GM23338 (cell line): ENCODE measurements at regions not wholly inside any gene's neighbourhood (a gene's known extent, or its start where the extent isn't known, plus 50 kb on each side); places are given as distances from the start of the nearest gene placed in this dataset.

Experiments used
- ATAC-seq: fragments of 200-7000 bp; cut with Tn5 transposase; 3 replicates; pipeline ENCODE4 v1.9.1; 2020
- DNase-seq: peaks from one replicate; pipeline ENCODE4 v3.0.0-alpha.2; 2015; ENCODE audit warnings: low spot score
- H2AFZ ChIP-seq: fragments of 200-600 bp; sonication (generic); 2 replicates; pipeline ENCODE4 v1.8.0; 2016; ENCODE audit warnings: antibody characterized with exemption, mild to moderate bottlenecking, moderate library complexity
- H3F3A ChIP-seq: fragments of 200-600 bp; sonication (generic); replicated peaks from 2 replicates; pipeline ENCODE4 v1.8.0; 2017; ENCODE audit warnings: antibody characterized with exemption, mixed run types, low read depth
- H3K27ac ChIP-seq: fragments of 200-600 bp; sonication (generic); 2 replicates; pipeline ENCODE4 v1.6.1; 2016; ENCODE audit warnings: low read depth
- H3K27me3 ChIP-seq: fragments of 200-600 bp; sonication (generic); 2 replicates; pipeline ENCODE4 v1.8.0; 2016; ENCODE audit warnings: mild to moderate bottlenecking, mixed run types, moderate library complexity; ENCODE audit not compliant: insufficient read depth
- H3K36me3 ChIP-seq: fragments of 200-600 bp; sonication (generic); 2 replicates; pipeline ENCODE4 v1.8.0; 2016; ENCODE audit warnings: mild to moderate bottlenecking; ENCODE audit not compliant: insufficient read depth
- H3K4me1 ChIP-seq: fragments of 200-600 bp; sonication (generic); 2 replicates; pipeline ENCODE4 v1.8.0; 2016; ENCODE audit warnings: mild to moderate bottlenecking, moderate library complexity; ENCODE audit not compliant: insufficient read depth
- H3K4me2 ChIP-seq: fragments of 200-600 bp; sonication (generic); 2 replicates; pipeline ENCODE4 v1.7.1; 2017; ENCODE audit warnings: mixed run types
- H3K4me3 ChIP-seq: fragments of 200-600 bp; sonication (generic); 2 replicates; pipeline ENCODE4 v1.6.1; 2016; ENCODE audit warnings: mixed run types
- H3K79me2 ChIP-seq: fragments of 200-600 bp; sonication (generic); replicated peaks from 2 replicates; pipeline ENCODE4 v1.8.0; 2017; ENCODE audit warnings: mild to moderate bottlenecking; ENCODE audit not compliant: insufficient read depth
- H3K9me2 ChIP-seq: fragments of 200-600 bp; sonication (generic); 2 replicates; pipeline ENCODE4 v1.8.0; 2017; ENCODE audit not compliant: insufficient read depth
- H4K20me1 ChIP-seq: fragments of 200-600 bp; sonication (generic); replicated peaks from 2 replicates; pipeline ENCODE4 v1.8.0; 2017; ENCODE audit warnings: mild to moderate bottlenecking; ENCODE audit not compliant: insufficient read depth
- H3K27ac Mint-ChIP-seq: 2 replicates; pipeline ENCODE4 v1.8.0; 2020; ENCODE audit warnings: inconsistent platforms, mild to moderate bottlenecking, moderate library complexity, mixed read lengths
- H3K27me3 Mint-ChIP-seq: 3 replicates; pipeline ENCODE4 v1.8.0; 2022; ENCODE audit warnings: low read depth, mild to moderate bottlenecking, moderate library complexity, mixed read lengths, inconsistent platforms; ENCODE audit not compliant: insufficient read depth, poor library complexity
- H3K36me3 Mint-ChIP-seq: 3 replicates; pipeline ENCODE4 v1.8.0; 2021; ENCODE audit warnings: low read depth, mild to moderate bottlenecking, inconsistent platforms, moderate library complexity, mixed read lengths
- H3K4me1 Mint-ChIP-seq: 3 replicates; pipeline ENCODE4 v1.8.0; 2020; ENCODE audit warnings: mild to moderate bottlenecking, inconsistent platforms, mixed read lengths
- H3K4me3 Mint-ChIP-seq: 3 replicates; pipeline ENCODE4 v1.8.0; 2021; ENCODE audit warnings: moderate library complexity, mild to moderate bottlenecking, inconsistent platforms, mixed read lengths
- H3K9me3 Mint-ChIP-seq: 3 replicates; pipeline ENCODE4 v1.8.0; 2020; ENCODE audit warnings: moderate library complexity, mild to moderate bottlenecking, inconsistent platforms, mixed read lengths
- CREB1 ChIP-seq: fragments of 250-450 bp; sonication (Bioruptor Pico); IDR thresholded peaks from 2 replicates; pipeline ENCODE4 v1.5.0; 2020; ENCODE audit warnings: low read depth, mild to moderate bottlenecking, moderate library complexity
- ETS1 ChIP-seq: IDR thresholded peaks from 2 replicates; pipeline ENCODE4 v1.6.1; 2016; ENCODE audit warnings: antibody characterized with exemption
- EZH2 ChIP-seq: fragments of 200-600 bp; sonication (generic); IDR thresholded peaks from one replicate; pipeline ENCODE4 v1.8.0; 2017; ENCODE audit warnings: antibody characterized with exemption, mild to moderate bottlenecking, low read depth; ENCODE audit not compliant: unreplicated experiment
- EZH2phosphoT487 ChIP-seq: fragments of 200-600 bp; sonication (generic); IDR thresholded peaks from one replicate; pipeline ENCODE4 v1.8.1; 2018; ENCODE audit warnings: antibody characterized with exemption; ENCODE audit not compliant: unreplicated experiment
- JUNB ChIP-seq: IDR thresholded peaks from one replicate; pipeline ENCODE4 v1.6.1; 2016; ENCODE audit warnings: antibody characterized with exemption; ENCODE audit not compliant: unreplicated experiment
- NANOG ChIP-seq: IDR thresholded peaks from 2 replicates; pipeline ENCODE4 v1.6.1; 2016; ENCODE audit warnings: antibody characterized with exemption, borderline replicate concordance
- POLR2AphosphoS5 ChIP-seq: IDR thresholded peaks from 2 replicates; pipeline ENCODE4 v1.6.1; 2016; ENCODE audit warnings: antibody characterized with exemption, low read depth
- STAT1 ChIP-seq: IDR thresholded peaks from one replicate; pipeline ENCODE4 v1.6.1; 2016; ENCODE audit warnings: antibody characterized with exemption; ENCODE audit not compliant: unreplicated experiment
- ZNF114 ChIP-seq: fragments of 250-450 bp; sonication (Bioruptor Pico); IDR thresholded peaks from 2 replicates; pipeline ENCODE4 v1.5.0; 2020; ENCODE audit warnings: mild to moderate bottlenecking, moderate library complexity
- ZNF331 ChIP-seq: fragments of 250-450 bp; sonication (Bioruptor Pico); IDR thresholded peaks from 2 replicates; pipeline ENCODE4 v1.5.0; 2020; ENCODE audit warnings: low read depth, mild to moderate bottlenecking, moderate library complexity
- ZNF462 ChIP-seq: fragments of 250-450 bp; sonication (Bioruptor Pico); IDR thresholded peaks from 2 replicates; pipeline ENCODE4 v1.5.0; 2020; ENCODE audit warnings: mild to moderate bottlenecking, moderate library complexity
- TF ChIP-seq, protein P1 (sequence below), 2 experiments: fragments of 200-600 bp in 1 of 2; sonication (generic) in 1 of 2; conservative IDR thresholded peaks; 2 replicates each; pipeline versions ENCODE4 v1.5.1 to v1.6.1; 2016 to 2017; ENCODE audit warnings: antibody characterized with exemption in 2 of 2, low read depth in 2 of 2, mild to moderate bottlenecking in 2 of 2, moderate library complexity in 1 of 2
- TF ChIP-seq, protein P2 (sequence below): IDR thresholded peaks from one replicate; pipeline ENCODE4 v1.6.1; 2018; ENCODE audit warnings: antibody characterized with exemption; ENCODE audit not compliant: unreplicated experiment

DNA sequence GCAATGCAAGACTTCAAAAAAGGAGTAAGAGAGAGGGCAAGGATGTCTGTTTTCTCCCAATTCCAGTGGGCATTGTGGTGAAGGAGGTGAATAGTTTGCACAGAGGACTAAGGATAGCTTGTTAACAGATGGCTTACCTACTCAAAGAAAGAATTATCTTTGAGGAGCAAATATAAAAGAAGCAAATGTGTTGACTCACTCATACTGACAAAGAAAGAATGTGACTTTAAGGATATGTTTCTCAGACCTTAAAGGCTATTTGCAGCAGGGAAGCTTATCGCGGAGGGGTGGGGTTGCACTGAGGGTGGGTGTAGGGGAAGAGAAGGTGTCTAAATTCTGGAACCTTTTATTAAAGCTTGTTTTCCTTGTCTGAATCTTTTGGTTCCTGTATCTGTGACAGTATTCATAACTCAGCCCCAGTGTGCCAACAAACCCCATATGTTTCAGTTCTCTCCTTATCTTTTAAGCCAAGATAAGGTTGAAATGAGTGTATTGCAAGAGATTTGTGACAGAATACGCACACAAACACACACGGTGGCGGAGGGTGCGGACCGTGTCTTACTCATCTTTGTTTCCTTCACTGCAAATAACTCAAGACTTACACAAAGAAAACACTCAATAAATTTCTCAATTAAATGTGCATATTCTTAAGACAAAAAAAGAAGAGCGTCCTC is 146.4 kb upstream of the ARID2 start:
- Histone ChIP-seq H3K27me3 (no peaks in the 10 kb centered on the region), H3K79me2 (no peaks in the 10 kb centered on the region), H2AFZ (no peak overlapping the region), H3K9me2 (peaks cover 12% of the 10 kb centered on the region), H4K20me1 (no peaks in the 10 kb centered on the region), H3K4me1 (no peaks in the 10 kb centered on the region), H3K36me3 (no peaks in the 10 kb centered on the region), H3K27ac (no peak overlapping the region), H3F3A (no peaks in the 10 kb centered on the region), H3K4me3 (no peak overlapping the region), H3K4me2 (no peak overlapping the region)
- Mint-ChIP-seq H3K4me3 (no peak overlapping the region), H3K27me3 (no peaks in the 10 kb centered on the region), H3K4me1 (no peaks in the 10 kb centered on the region), H3K36me3 (no peaks in the 10 kb centered on the region), H3K9me3 (no peaks in the 10 kb centered on the region; the same call in 2 of the 3 replicates), H3K27ac (no peak overlapping the region)
- no peak for TF ChIP-seq STAT1
- TF ChIP-seq, protein P1, sequence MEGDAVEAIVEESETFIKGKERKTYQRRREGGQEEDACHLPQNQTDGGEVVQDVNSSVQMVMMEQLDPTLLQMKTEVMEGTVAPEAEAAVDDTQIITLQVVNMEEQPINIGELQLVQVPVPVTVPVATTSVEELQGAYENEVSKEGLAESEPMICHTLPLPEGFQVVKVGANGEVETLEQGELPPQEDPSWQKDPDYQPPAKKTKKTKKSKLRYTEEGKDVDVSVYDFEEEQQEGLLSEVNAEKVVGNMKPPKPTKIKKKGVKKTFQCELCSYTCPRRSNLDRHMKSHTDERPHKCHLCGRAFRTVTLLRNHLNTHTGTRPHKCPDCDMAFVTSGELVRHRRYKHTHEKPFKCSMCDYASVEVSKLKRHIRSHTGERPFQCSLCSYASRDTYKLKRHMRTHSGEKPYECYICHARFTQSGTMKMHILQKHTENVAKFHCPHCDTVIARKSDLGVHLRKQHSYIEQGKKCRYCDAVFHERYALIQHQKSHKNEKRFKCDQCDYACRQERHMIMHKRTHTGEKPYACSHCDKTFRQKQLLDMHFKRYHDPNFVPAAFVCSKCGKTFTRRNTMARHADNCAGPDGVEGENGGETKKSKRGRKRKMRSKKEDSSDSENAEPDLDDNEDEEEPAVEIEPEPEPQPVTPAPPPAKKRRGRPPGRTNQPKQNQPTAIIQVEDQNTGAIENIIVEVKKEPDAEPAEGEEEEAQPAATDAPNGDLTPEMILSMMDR (conservative IDR thresholded peaks at IDR 0.05; ENCODE audit: low read depth in 2 of 2): no peak
- TF ChIP-seq ZNF331 (CRISPR knock-in tag): no peak
- no peak for TF ChIP-seq ETS1
- TF ChIP-seq ZNF114 (CRISPR knock-in tag): no peak
- TF ChIP-seq NANOG: no peak
- TF ChIP-seq CREB1 (CRISPR knock-in tag): no peak
- no peak for TF ChIP-seq POLR2AphosphoS5
- no peak for TF ChIP-seq EZH2phosphoT487
- TF ChIP-seq ZNF462 (CRISPR knock-in tag): no peak
- no peak for TF ChIP-seq EZH2
- no peak for TF ChIP-seq JUNB
- TF ChIP-seq, protein P2, sequence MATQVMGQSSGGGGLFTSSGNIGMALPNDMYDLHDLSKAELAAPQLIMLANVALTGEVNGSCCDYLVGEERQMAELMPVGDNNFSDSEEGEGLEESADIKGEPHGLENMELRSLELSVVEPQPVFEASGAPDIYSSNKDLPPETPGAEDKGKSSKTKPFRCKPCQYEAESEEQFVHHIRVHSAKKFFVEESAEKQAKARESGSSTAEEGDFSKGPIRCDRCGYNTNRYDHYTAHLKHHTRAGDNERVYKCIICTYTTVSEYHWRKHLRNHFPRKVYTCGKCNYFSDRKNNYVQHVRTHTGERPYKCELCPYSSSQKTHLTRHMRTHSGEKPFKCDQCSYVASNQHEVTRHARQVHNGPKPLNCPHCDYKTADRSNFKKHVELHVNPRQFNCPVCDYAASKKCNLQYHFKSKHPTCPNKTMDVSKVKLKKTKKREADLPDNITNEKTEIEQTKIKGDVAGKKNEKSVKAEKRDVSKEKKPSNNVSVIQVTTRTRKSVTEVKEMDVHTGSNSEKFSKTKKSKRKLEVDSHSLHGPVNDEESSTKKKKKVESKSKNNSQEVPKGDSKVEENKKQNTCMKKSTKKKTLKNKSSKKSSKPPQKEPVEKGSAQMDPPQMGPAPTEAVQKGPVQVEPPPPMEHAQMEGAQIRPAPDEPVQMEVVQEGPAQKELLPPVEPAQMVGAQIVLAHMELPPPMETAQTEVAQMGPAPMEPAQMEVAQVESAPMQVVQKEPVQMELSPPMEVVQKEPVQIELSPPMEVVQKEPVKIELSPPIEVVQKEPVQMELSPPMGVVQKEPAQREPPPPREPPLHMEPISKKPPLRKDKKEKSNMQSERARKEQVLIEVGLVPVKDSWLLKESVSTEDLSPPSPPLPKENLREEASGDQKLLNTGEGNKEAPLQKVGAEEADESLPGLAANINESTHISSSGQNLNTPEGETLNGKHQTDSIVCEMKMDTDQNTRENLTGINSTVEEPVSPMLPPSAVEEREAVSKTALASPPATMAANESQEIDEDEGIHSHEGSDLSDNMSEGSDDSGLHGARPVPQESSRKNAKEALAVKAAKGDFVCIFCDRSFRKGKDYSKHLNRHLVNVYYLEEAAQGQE: no peak
- ATAC-seq (no peak), DNase-seq (no peak)
